Right atrium auricular region (tissue), 2 donors: ENCODE measurements at regions not wholly inside any gene's neighbourhood (a gene's known extent, or its start where the extent isn't known, plus 50 kb on each side); places are given as distances from the start of the nearest gene placed in this dataset.
"Not testable (repeated sequence)": the region's sequence is repeated elsewhere in the genome, so short reads cannot be mapped to it uniquely, and the experiment has no call there.

ENCODE experiments used
- DNase-seq: peaks from one replicate; pipeline ENCODE4 v3.0.0-alpha.2; 2019; ENCODE audit warnings: low spot score
- H3K27ac ChIP-seq, 2 donors: fragments of 200-600 bp; sonication (generic); 1 replicate in 1 of 2; 2 replicates in 1 of 2; pipeline ENCODE4 v1.5.1; 2016 to 2019
- H3K27me3 ChIP-seq, 2 donors: fragments of 200-600 bp; sonication (generic); one replicate each; pipeline versions ENCODE4 v1.5.1 to v1.6.0; 2017 to 2019
- H3K36me3 ChIP-seq: fragments of 200-600 bp; sonication (generic); one replicate; pipeline ENCODE4 v1.5.1; 2016
- H3K4me1 ChIP-seq, 2 donors: fragments of 200-600 bp; sonication (generic); one replicate each; pipeline versions ENCODE4 v1.5.1 to v1.6.0; 2017 to 2019
- H3K4me3 ChIP-seq, 2 donors: fragments of 200-600 bp; sonication (generic); 1 replicate in 1 of 2; 2 replicates in 1 of 2; pipeline ENCODE4 v1.5.1; 2017 to 2019; ENCODE audit warnings: mild to moderate bottlenecking in 1 of 2, moderate library complexity in 1 of 2
- H3K9me3 ChIP-seq, 2 donors: fragments of 200-600 bp; sonication (generic); one replicate each; pipeline ENCODE4 v1.5.1; 2019
- TF ChIP-seq, protein P1 (sequence below), 2 donors: fragments of 200-600 bp; sonication (generic); IDR thresholded peaks; one replicate each; pipeline ENCODE4 v1.5.1; 2019; ENCODE audit warnings: antibody characterized with exemption in 2 of 2

GRCh38 chr16:35574454-35575431 is 2115.3 kb downstream of the TP53TG3F start:
- Histone ChIP-seq H3K27me3 (no peaks in the 10 kb centered on the region), H3K4me1 (no peaks in the 10 kb centered on the region), H3K36me3 (no peaks in the 10 kb centered on the region), H3K9me3 (peaks cover 0 to 6% of the 10 kb centered on the region in 2 donors), H3K27ac (no peak overlapping the region), H3K4me3 (no peak overlapping the region)
- TF ChIP-seq, protein P1, sequence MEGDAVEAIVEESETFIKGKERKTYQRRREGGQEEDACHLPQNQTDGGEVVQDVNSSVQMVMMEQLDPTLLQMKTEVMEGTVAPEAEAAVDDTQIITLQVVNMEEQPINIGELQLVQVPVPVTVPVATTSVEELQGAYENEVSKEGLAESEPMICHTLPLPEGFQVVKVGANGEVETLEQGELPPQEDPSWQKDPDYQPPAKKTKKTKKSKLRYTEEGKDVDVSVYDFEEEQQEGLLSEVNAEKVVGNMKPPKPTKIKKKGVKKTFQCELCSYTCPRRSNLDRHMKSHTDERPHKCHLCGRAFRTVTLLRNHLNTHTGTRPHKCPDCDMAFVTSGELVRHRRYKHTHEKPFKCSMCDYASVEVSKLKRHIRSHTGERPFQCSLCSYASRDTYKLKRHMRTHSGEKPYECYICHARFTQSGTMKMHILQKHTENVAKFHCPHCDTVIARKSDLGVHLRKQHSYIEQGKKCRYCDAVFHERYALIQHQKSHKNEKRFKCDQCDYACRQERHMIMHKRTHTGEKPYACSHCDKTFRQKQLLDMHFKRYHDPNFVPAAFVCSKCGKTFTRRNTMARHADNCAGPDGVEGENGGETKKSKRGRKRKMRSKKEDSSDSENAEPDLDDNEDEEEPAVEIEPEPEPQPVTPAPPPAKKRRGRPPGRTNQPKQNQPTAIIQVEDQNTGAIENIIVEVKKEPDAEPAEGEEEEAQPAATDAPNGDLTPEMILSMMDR (IDR thresholded peaks at IDR 0.05): no peak
- no peak for DNase-seq

DNA sequence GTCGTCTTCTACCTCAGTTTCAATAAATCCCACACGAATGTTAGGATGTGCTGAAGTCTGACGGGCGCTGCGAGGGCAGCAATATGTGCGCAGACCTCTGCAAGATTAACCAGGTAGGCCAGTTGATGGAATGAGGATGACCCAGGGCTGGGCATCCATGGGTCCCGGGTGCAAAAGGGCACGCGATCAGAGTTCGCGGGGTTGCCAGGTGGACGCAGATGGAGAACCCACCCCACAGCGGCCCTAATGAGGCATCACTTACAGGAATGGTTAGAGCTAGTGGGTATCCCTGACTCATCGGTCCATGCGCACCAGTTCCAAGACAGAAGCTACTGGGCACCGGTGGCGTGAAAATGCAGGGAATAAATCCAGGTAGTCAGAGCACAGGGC is 2116.0 kb downstream of the TP53TG3F start:
- Histone ChIP-seq H3K27me3 (no peaks in the 10 kb centered on the region), H3K27ac (no peak overlapping the region), H3K9me3 (peaks cover 0 to 9% of the 10 kb centered on the region in 2 donors), H3K4me1 (no peaks in the 10 kb centered on the region), H3K36me3 (no peaks in the 10 kb centered on the region), H3K4me3 (no peak overlapping the region)
- DNase-seq: no peak
- TF ChIP-seq, protein P1 (IDR thresholded peaks at IDR 0.05): no peak

- no peaks in the 10 kb centered on the region for H3K27me3 ChIP-seq
- no peak for DNase-seq
- no peaks in the 10 kb centered on the region for H3K36me3 ChIP-seq
- H3K4me1 ChIP-seq: no peaks in the 10 kb centered on the region
- TF ChIP-seq, protein P1 (IDR thresholded peaks at IDR 0.05): no peak
- no peak overlapping the region for H3K4me3 ChIP-seq
- no peaks in the 10 kb centered on the region for H3K9me3 ChIP-seq
- no peak overlapping the region for H3K27ac ChIP-seq
Measured at GRCh38 chr16:35585411-35585810, 2126.0 kb downstream of the TP53TG3F start.

DNA sequence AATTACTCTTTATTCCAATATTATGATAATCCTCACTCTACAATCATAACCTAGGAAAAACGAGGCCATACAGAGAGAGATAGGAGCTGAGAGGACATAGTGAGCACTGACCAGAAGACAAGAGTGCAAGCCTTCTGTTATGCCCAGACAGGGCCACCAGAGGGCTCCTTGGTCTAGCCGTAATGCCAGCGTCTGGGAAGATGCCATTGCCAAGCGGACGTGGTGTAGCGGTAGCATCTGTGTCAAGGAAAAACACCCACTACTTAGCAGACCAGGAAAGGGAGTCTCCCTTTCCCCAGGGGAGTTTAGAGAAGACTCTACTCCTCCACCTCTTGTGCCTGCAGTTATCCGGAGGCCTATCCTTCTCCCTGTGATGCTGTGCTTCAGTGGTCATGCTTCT is 2131.5 kb downstream of the TP53TG3F start:
- not testable (repeated sequence) for H3K4me1 ChIP-seq, H3K27ac ChIP-seq, H3K36me3 ChIP-seq, H3K9me3 ChIP-seq, H3K27me3 ChIP-seq, DNase-seq, H3K4me3 ChIP-seq
- TF ChIP-seq, protein P1 (IDR thresholded peaks at IDR 0.05): peak in 1 of 2 donors; percentile 47

DNA sequence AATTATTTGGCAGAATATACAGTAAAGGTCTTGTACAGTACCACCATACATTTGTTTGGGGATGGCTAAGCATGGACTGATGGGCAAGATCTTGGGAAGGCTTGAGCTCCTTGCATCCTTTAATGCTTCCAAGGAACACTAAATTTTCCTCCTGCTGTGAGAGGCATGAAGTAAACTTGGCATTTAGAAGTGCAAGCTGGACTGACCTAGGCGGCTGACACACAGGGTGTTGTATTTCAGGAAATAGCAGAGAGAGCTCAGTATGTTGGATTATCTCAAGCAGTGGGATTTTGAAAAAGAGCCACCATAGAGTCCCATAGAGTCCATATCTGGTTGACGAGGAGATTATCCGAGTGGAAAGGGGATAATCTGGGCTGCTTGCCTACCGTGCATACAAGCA is 2137.1 kb downstream of the TP53TG3F start:
- H3K9me3 ChIP-seq: no peaks in the 10 kb centered on the region

More for the DNA sequence above, 2137.1 kb downstream of the TP53TG3F start:
- TF ChIP-seq, protein P1 (IDR thresholded peaks at IDR 0.05): no peak
- Histone ChIP-seq H3K36me3 (no peaks in the 10 kb centered on the region), H3K4me1 (no peaks in the 10 kb centered on the region), H3K27me3 (no peaks in the 10 kb centered on the region), H3K27ac (no peak overlapping the region), H3K4me3 (no peak overlapping the region)
- no peak for DNase-seq
